GM12878 (cell line): ENCODE measurements at regions not wholly inside any gene's neighbourhood (a gene's known extent, or its start where the extent isn't known, plus 50 kb on each side); places are given as distances from the start of the nearest gene placed in this dataset.

Experiments
- ATAC-seq: fragments of 200-7000 bp; cut with Tn5 transposase; 3 replicates; pipeline ENCODE4 v1.9.1; 2020; ENCODE audit warnings: mild to moderate bottlenecking, moderate library complexity
- BruUV-seq: library from RNA; stranded (reverse); fragments of 400-500 nt; replicated peaks from 2 replicates; lab custom pipeline; 2021; lab: Mats Ljungman, UMichigan
- CTCF ChIA-PET: fragments of 300-600 bp; sonication (Branson Sonifier 250); formaldehyde crosslinking; extraction: SDS; loops from one replicate; lab custom pipeline; 2021; ENCODE audit warnings: inconsistent platforms; lab: Yijun Ruan, JAX
- POLR2A ChIA-PET: fragments of 350-600 bp; formaldehyde crosslinking; extraction: SDS; loops from one replicate; lab custom pipeline; 2021; ENCODE audit warnings: inconsistent platforms; lab: Charles Lee
- RAD21 ChIA-PET: fragments of 300-600 bp; sonication (Branson Sonifier 250); formaldehyde crosslinking; loops from one replicate; lab custom pipeline; 2023; ENCODE audit warnings: antibody characterized with exemption; ENCODE audit not compliant: unreplicated experiment; lab: Charles Lee
- SMC1A ChIA-PET: fragments of 300-600 bp; sonication (Branson Sonifier 250); formaldehyde crosslinking; loops from one replicate; lab custom pipeline; 2023; ENCODE audit not compliant: unreplicated experiment, uncharacterized antibody; lab: Charles Lee
- DNase-seq: peaks from one replicate; pipeline ENCODE4 v3.0.0-alpha.2; 2011; ENCODE audit warnings: low read depth, low spot score
- FAIRE-seq: peaks from 3 replicates; lab custom pipeline; 2011; peaks lifted over from hg19 to GRCh38; lab: Jason Lieb, UNC
- H2AFZ ChIP-seq: 2 replicates; pipeline ENCODE4 v1.6.0; 2011; ENCODE audit warnings: low read depth, low read length, control low read depth; ENCODE audit not compliant: control insufficient read depth
- H3K27ac ChIP-seq: 2 replicates; pipeline ENCODE4 v1.5.1; 2011; ENCODE audit warnings: control low read depth; ENCODE audit not compliant: control insufficient read depth, insufficient read depth
- H3K27me3 ChIP-seq, 2 experiments: replicated peaks in 1 of 2; 2 replicates each; pipeline versions ENCODE4 v1.6.0 to v1.6.1; 2011; ENCODE audit warnings: low read length in 1 of 2; ENCODE audit not compliant: control insufficient read depth in 2 of 2, insufficient read depth in 2 of 2
- H3K36me3 ChIP-seq, 2 experiments: 2 replicates each; pipeline ENCODE4 v1.5.1; 2011; ENCODE audit warnings: low read length in 1 of 2; ENCODE audit not compliant: control insufficient read depth in 2 of 2, insufficient read depth in 2 of 2
- H3K4me1 ChIP-seq: 2 replicates; pipeline ENCODE4 v1.6.1; 2011; ENCODE audit warnings: mild to moderate bottlenecking, low read length, moderate library complexity, mixed read lengths; ENCODE audit not compliant: control insufficient read depth, insufficient read depth
- H3K4me2 ChIP-seq: 2 replicates; pipeline ENCODE4 v1.6.0; 2011; ENCODE audit warnings: control low read depth; ENCODE audit not compliant: control insufficient read depth, insufficient read depth
- H3K4me3 ChIP-seq: fragments of 200-600 bp; sonication (generic); 2 replicates; pipeline ENCODE4 v1.5.1; 2016
- H3K79me2 ChIP-seq: 2 replicates; pipeline ENCODE4 v1.6.0; 2011; ENCODE audit warnings: low read length; ENCODE audit not compliant: control insufficient read depth, insufficient read depth
- H3K9ac ChIP-seq: 2 replicates; pipeline ENCODE4 v1.8.0; 2011; ENCODE audit warnings: low read length, control low read depth, mixed read lengths; ENCODE audit not compliant: control insufficient read depth, insufficient read depth
- H3K9me3 ChIP-seq: replicated peaks from 3 replicates; pipeline ENCODE4 v1.5.1; 2011; ENCODE audit warnings: mild to moderate bottlenecking, low read length; ENCODE audit not compliant: control insufficient read depth, insufficient read depth
- H4K20me1 ChIP-seq: 2 replicates; pipeline ENCODE4 v1.6.0; 2011; ENCODE audit not compliant: control insufficient read depth, insufficient read depth
- EGR1 ChIP-seq, 2 experiments: IDR thresholded peaks; 1 replicate in 1 of 2; 2 replicates in 1 of 2; pipeline ENCODE4 v1.6.1; 2011 to 2012; ENCODE audit warnings: low read depth in 2 of 2, low read length in 2 of 2, borderline replicate concordance in 1 of 2, mild to moderate bottlenecking in 1 of 2, moderate library complexity in 1 of 2
- FOS ChIP-seq: IDR thresholded peaks from 3 replicates; pipeline ENCODE4 v1.6.1; 2011; ENCODE audit warnings: borderline replicate concordance; ENCODE audit not compliant: insufficient read length; ENCODE audit errors: extremely low read depth
- KLF5 ChIP-seq: fragments of 450-650 bp; IDR thresholded peaks from 2 replicates; pipeline ENCODE4 v1.6.1; 2014; ENCODE audit warnings: mild to moderate bottlenecking; ENCODE audit not compliant: partially characterized antibody
- MXI1 ChIP-seq: fragments of 150-350 bp; IDR thresholded peaks from 2 replicates; pipeline ENCODE4 v1.6.1; 2011; ENCODE audit warnings: low read depth, mild to moderate bottlenecking, inconsistent platforms, low read length, improper control_type of control experiment
- NFYA ChIP-seq: IDR thresholded peaks from 2 replicates; pipeline ENCODE4 v1.6.1; 2011; ENCODE audit warnings: low read depth, mild to moderate bottlenecking, low read length, improper control_type of control experiment, borderline replicate concordance
- NRF1 ChIP-seq: conservative IDR thresholded peaks from 2 replicates; pipeline ENCODE4 v1.6.1; 2011; ENCODE audit warnings: mild to moderate bottlenecking, low read depth, low read length, improper control_type of control experiment
- SIX5 ChIP-seq: IDR thresholded peaks from 2 replicates; pipeline ENCODE4 v1.6.1; 2011; ENCODE audit warnings: mild to moderate bottlenecking, low read depth, low read length, moderate library complexity; ENCODE audit not compliant: severe bottlenecking
- SKIL ChIP-seq: fragments of 450-650 bp; IDR thresholded peaks from 2 replicates; pipeline ENCODE4 v1.6.1; 2017; ENCODE audit warnings: mild to moderate bottlenecking, low read depth, inconsistent platforms; ENCODE audit not compliant: poor library complexity, severe bottlenecking
- SMAD5 ChIP-seq: IDR thresholded peaks from 2 replicates; pipeline ENCODE4 v1.6.1; 2016; ENCODE audit warnings: antibody characterized with exemption, low read depth
- SRF ChIP-seq, 2 experiments: IDR thresholded peaks; 2 replicates each; pipeline ENCODE4 v1.6.1; 2011; ENCODE audit warnings: low read depth in 2 of 2, low read length in 2 of 2, mild to moderate bottlenecking in 1 of 2, moderate library complexity in 1 of 2
- TCF3 ChIP-seq: IDR thresholded peaks from 2 replicates; pipeline ENCODE4 v1.6.1; 2012; ENCODE audit warnings: low read depth, mild to moderate bottlenecking, low read length, borderline replicate concordance; ENCODE audit not compliant: insufficient read depth
- ZBED1 ChIP-seq: IDR thresholded peaks from 2 replicates; pipeline ENCODE4 v1.6.1; 2016; ENCODE audit warnings: borderline replicate concordance
- WGBS: methylation state at CpG from one replicate; pipeline ENCODE4 v1.1.6; 2016; ENCODE audit warnings: low lambda C conversion rate; ENCODE audit not compliant: insufficient replicate concordance, insufficient coverage; ENCODE audit errors: missing lambda C conversion rate; 5-methylcytosine and 5-hydroxymethylcytosine counted together
- in situ Hi-C: fragments of 300-500 bp; cut with MboI; formaldehyde crosslinking; loops from 9 replicates; pipeline ENCODE4 v1.14.3; 2018; ENCODE audit warnings: mixed read lengths
- intact Hi-C: fragments of 100-400 bp; cut with micrococcal nuclease; formaldehyde crosslinking; loops from one replicate; pipeline ENCODE4 v1.14.2; 2022; ENCODE audit not compliant: unreplicated experiment
- TF ChIP-seq, protein P1 (sequence below): fragments of 450-650 bp; IDR thresholded peaks from 2 replicates; pipeline ENCODE4 v1.6.1; 2016; ENCODE audit warnings: mild to moderate bottlenecking
- TF ChIP-seq, protein P2 (sequence below): fragments of 450-650 bp; formaldehyde crosslinking; IDR thresholded peaks from 2 replicates; pipeline ENCODE4 v1.4.0; 2020; ENCODE audit warnings: mild to moderate bottlenecking, moderate library complexity
- TF ChIP-seq, protein P3 (sequence below): IDR thresholded peaks from 2 replicates; pipeline ENCODE4 v1.6.1; 2011; ENCODE audit warnings: low read depth, mild to moderate bottlenecking, low read length, moderate library complexity, borderline replicate concordance; ENCODE audit errors: extremely low read depth

- TF ChIP-seq MXI1 (no peak), ZBED1 (no peak), SMAD5 (no peak), SIX5 (no peak), FOS (no peak), SKIL (no peak), SRF (IDR thresholded peaks at IDR 0.05; ENCODE audit: low read depth in 2 of 2, low read length in 2 of 2) (no peak)
- TF ChIP-seq, protein P1, sequence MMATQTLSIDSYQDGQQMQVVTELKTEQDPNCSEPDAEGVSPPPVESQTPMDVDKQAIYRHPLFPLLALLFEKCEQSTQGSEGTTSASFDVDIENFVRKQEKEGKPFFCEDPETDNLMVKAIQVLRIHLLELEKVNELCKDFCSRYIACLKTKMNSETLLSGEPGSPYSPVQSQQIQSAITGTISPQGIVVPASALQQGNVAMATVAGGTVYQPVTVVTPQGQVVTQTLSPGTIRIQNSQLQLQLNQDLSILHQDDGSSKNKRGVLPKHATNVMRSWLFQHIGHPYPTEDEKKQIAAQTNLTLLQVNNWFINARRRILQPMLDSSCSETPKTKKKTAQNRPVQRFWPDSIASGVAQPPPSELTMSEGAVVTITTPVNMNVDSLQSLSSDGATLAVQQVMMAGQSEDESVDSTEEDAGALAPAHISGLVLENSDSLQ: no peak
These were observed 303.5 kb downstream of the ANKRD50 start (continued) for GRCh38 chr4:124409044-124409443.

DNA sequence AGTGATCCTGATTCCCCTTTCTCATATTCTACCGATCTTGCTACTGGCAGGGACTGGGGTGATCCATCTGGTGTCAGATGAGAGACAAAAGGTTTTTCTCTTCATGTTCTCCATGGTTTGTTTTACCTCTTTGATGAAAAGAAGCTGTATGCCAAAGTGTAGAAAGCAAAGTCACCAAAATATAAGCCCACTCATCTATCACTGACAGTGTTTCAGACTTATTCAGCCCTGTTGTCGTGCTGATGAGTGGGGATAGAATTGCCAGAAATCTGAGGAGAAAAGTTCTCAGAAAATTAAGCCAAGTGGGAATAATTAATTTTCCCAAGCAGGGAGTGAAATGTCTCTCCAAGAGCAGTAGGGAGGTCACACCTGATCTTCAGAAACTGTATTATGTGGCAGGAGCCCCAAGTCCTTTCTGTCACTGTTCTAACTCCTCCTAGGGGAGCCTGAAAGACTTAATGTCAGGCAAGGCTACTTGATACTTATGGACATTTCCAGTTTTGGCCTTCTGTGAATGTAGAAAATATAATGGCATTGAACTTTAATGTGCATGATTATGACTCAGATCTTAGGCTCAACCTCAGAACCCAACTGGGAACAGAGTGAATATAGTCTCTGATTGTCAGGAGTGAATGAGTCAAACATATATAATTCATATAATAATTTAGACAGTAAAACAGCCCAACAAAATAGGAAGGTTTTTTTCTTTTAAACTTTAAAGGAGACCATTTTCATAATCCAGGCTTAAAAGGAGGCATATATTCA lies 298.1 kb downstream of the ANKRD50 start:
- ChIA-PET RAD21 (no interaction called here), CTCF (no interaction called here), POLR2A (no interaction called here), SMC1A (interaction anchor here (0.9 kb wide), 1 partner anchor 9 kb away, joined by 3 read pairs; no protein-coding TSS in a partner anchor)
- WGBS: 49% methylated on average over 2 of the region's 2 CpGs
- H3K27ac ChIP-seq: no peak overlapping the region
- BruUV-seq: no TSS peak
- no peaks in the 10 kb centered on the region for H3K79me2 ChIP-seq
- no peak overlapping the region for H3K4me3 ChIP-seq
- in situ Hi-C loops: no loop called here
- intact Hi-C loops: no loop called here
- H3K27me3 ChIP-seq: no peaks in the 10 kb centered on the region
- DNase-seq (no peak), FAIRE-seq (no peak), ATAC-seq (no peak)
- H4K20me1 ChIP-seq: no peaks in the 10 kb centered on the region
- no peaks in the 10 kb centered on the region for H3K4me1 ChIP-seq
- H3K9me3 ChIP-seq: no peaks in the 10 kb centered on the region
- no peak overlapping the region for H2AFZ ChIP-seq
- no peaks in the 10 kb centered on the region for H3K36me3 ChIP-seq
- no peak overlapping the region for H3K4me2 ChIP-seq
- no peak overlapping the region for H3K9ac ChIP-seq
- no peak for TF ChIP-seq NRF1
- TF ChIP-seq TCF3: no peak
- TF ChIP-seq, protein P2, sequence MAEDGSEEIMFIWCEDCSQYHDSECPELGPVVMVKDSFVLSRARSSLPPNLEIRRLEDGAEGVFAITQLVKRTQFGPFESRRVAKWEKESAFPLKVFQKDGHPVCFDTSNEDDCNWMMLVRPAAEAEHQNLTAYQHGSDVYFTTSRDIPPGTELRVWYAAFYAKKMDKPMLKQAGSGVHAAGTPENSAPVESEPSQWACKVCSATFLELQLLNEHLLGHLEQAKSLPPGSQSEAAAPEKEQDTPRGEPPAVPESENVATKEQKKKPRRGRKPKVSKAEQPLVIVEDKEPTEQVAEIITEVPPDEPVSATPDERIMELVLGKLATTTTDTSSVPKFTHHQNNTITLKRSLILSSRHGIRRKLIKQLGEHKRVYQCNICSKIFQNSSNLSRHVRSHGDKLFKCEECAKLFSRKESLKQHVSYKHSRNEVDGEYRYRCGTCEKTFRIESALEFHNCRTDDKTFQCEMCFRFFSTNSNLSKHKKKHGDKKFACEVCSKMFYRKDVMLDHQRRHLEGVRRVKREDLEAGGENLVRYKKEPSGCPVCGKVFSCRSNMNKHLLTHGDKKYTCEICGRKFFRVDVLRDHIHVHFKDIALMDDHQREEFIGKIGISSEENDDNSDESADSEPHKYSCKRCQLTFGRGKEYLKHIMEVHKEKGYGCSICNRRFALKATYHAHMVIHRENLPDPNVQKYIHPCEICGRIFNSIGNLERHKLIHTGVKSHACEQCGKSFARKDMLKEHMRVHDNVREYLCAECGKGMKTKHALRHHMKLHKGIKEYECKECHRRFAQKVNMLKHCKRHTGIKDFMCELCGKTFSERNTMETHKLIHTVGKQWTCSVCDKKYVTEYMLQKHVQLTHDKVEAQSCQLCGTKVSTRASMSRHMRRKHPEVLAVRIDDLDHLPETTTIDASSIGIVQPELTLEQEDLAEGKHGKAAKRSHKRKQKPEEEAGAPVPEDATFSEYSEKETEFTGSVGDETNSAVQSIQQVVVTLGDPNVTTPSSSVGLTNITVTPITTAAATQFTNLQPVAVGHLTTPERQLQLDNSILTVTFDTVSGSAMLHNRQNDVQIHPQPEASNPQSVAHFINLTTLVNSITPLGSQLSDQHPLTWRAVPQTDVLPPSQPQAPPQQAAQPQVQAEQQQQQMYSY: no peak
- TF ChIP-seq, protein P3, sequence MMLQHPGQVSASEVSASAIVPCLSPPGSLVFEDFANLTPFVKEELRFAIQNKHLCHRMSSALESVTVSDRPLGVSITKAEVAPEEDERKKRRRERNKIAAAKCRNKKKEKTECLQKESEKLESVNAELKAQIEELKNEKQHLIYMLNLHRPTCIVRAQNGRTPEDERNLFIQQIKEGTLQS: no peak
- TF ChIP-seq SIX5: no peak
- TF ChIP-seq KLF5: no peak
- no peak for TF ChIP-seq NFYA
- TF ChIP-seq EGR1 (IDR thresholded peaks at IDR 0.05; ENCODE audit: borderline replicate concordance in 1 of 2, low read depth in 2 of 2, low read length in 2 of 2): no peak
